ENCODE measurements at regions not wholly inside any gene's neighbourhood (a gene's known extent, or its start where the extent isn't known, plus 50 kb on each side); places are given as distances from the start of the nearest gene placed in this dataset.
A peak's percentile ranks its signal among the peaks of the same experiment; 100 is the strongest.

GRCh38 chr11:92477686-92478085 lies 253.1 kb downstream of the FAT3 start:
- WGBS (ENCODE audit: extremely low coverage, insufficient coverage, insufficient read length): no CpG with 5 or more reads among the region's 3 CpGs
- H2BK5ac ChIP-seq (ENCODE audit: low read depth, low read length, poor library complexity): no peak overlapping the region

GRCh38 chr11:92480499-92480898 lies 255.9 kb downstream of the FAT3 start:
- H4K8ac ChIP-seq (ENCODE audit: low read depth, low read length): no peak overlapping the region
- no peaks in the 10 kb centered on the region for H3K27me3 ChIP-seq (ENCODE audit: insufficient read depth, low read length)
- no peak overlapping the region for H3K4me2 ChIP-seq (ENCODE audit: low read length)
- no peaks in the 10 kb centered on the region for H3K36me3 ChIP-seq (ENCODE audit: control insufficient read depth in 1 of 2, insufficient read depth in 2 of 2, low read length in 2 of 2)
- no peaks in the 10 kb centered on the region for H3K9me3 ChIP-seq (ENCODE audit: insufficient read depth, low read depth, low read length)
- H2BK5ac ChIP-seq (ENCODE audit: low read depth, low read length, poor library complexity): no peak overlapping the region
- no peak for DNase-seq
- no peak overlapping the region for H4K12ac ChIP-seq (ENCODE audit: low read depth, low read length)
- H2BK120ac ChIP-seq (ENCODE audit: insufficient read depth, low read length, poor library complexity): no peak overlapping the region
- no peaks in the 10 kb centered on the region for H3K79me1 ChIP-seq (ENCODE audit: low read length)
- no peak overlapping the region for H3K18ac ChIP-seq (ENCODE audit: low read length)
- no peak overlapping the region for H3K9ac ChIP-seq (ENCODE audit: low read length)
- no peak overlapping the region for H3K14ac ChIP-seq (ENCODE audit: low read length)
- no peak overlapping the region for H3K4me3 ChIP-seq (ENCODE audit: low read depth, low read length)
- no peaks in the 10 kb centered on the region for H3K79me2 ChIP-seq (ENCODE audit: control insufficient read depth, insufficient read depth, low read length, poor library complexity)
- no peak overlapping the region for H2AK5ac ChIP-seq (ENCODE audit: low read length)
- H3K27ac ChIP-seq (ENCODE audit: low read depth, low read length): no peak overlapping the region
- no peak overlapping the region for H3K23ac ChIP-seq (ENCODE audit: low read length)
- no peak overlapping the region for H2BK12ac ChIP-seq (ENCODE audit: low read length)
- no peak overlapping the region for H4K91ac ChIP-seq (ENCODE audit: low read depth, low read length)
- H2AFZ ChIP-seq (ENCODE audit: insufficient read depth, low read length, poor library complexity): no peak overlapping the region
- no peaks in the 10 kb centered on the region for H3K4me1 ChIP-seq (ENCODE audit: control insufficient read depth in 1 of 2, insufficient read depth in 2 of 2, low read length in 2 of 2)
- no peak overlapping the region for H3K4ac ChIP-seq (ENCODE audit: low read depth, low read length)
- no CpG with 5 or more reads among the region's 1 CpG for WGBS (ENCODE audit: extremely low coverage, insufficient coverage, insufficient read length)

More at GRCh38 chr11:92477686-92478085, 253.1 kb downstream of the FAT3 start:
- no peak overlapping the region for H4K12ac ChIP-seq (ENCODE audit: low read depth, low read length)
- H3K79me2 ChIP-seq (ENCODE audit: control insufficient read depth, insufficient read depth, low read length, poor library complexity): no peaks in the 10 kb centered on the region
- no peak overlapping the region for H2BK12ac ChIP-seq (ENCODE audit: low read length)
- H3K4me3 ChIP-seq (ENCODE audit: low read depth, low read length): no peak overlapping the region
- no peak overlapping the region for H3K27ac ChIP-seq (ENCODE audit: low read depth, low read length)
- H3K14ac ChIP-seq (ENCODE audit: low read length): no peak overlapping the region
- peaks cover 2 to 7% of the 10 kb centered on the region in 2 experiments for H3K4me1 ChIP-seq (ENCODE audit: control insufficient read depth in 1 of 2, insufficient read depth in 2 of 2, low read length in 2 of 2)
- no peaks in the 10 kb centered on the region for H3K27me3 ChIP-seq (ENCODE audit: insufficient read depth, low read length)
- H2AK5ac ChIP-seq (ENCODE audit: low read length): no peak overlapping the region
- H2AFZ ChIP-seq (ENCODE audit: insufficient read depth, low read length, poor library complexity): no peak overlapping the region
- H3K18ac ChIP-seq (ENCODE audit: low read length): no peak overlapping the region
- no peak overlapping the region for H3K4ac ChIP-seq (ENCODE audit: low read depth, low read length)
- H3K9ac ChIP-seq (ENCODE audit: low read length): no peak overlapping the region
- H3K36me3 ChIP-seq (ENCODE audit: control insufficient read depth in 1 of 2, insufficient read depth in 2 of 2, low read length in 2 of 2): no peaks in the 10 kb centered on the region
- peak overlapping the region; percentile 61 for H3K23ac ChIP-seq (ENCODE audit: low read length)
- no peak overlapping the region for H2BK120ac ChIP-seq (ENCODE audit: insufficient read depth, low read length, poor library complexity)
- no peaks in the 10 kb centered on the region for H3K79me1 ChIP-seq (ENCODE audit: low read length)
- no peaks in the 10 kb centered on the region for H3K9me3 ChIP-seq (ENCODE audit: insufficient read depth, low read depth, low read length)
- no peak overlapping the region for H3K4me2 ChIP-seq (ENCODE audit: low read length)
- DNase-seq: no peak
- no peak overlapping the region for H4K8ac ChIP-seq (ENCODE audit: low read depth, low read length)
- no peak overlapping the region for H4K91ac ChIP-seq (ENCODE audit: low read depth, low read length)

- Histone ChIP-seq H4K91ac (ENCODE audit: low read depth, low read length) (no peak overlapping the region), H3K36me3 (ENCODE audit: control insufficient read depth in 1 of 2, insufficient read depth in 2 of 2, low read length in 2 of 2) (no peaks in the 10 kb centered on the region), H4K12ac (ENCODE audit: low read depth, low read length) (no peak overlapping the region), H3K27me3 (ENCODE audit: insufficient read depth, low read length) (no peaks in the 10 kb centered on the region), H3K79me1 (ENCODE audit: low read length) (no peaks in the 10 kb centered on the region), H3K14ac (ENCODE audit: low read length) (no peak overlapping the region), H3K18ac (ENCODE audit: low read length) (no peak overlapping the region), H3K4me3 (ENCODE audit: low read depth, low read length) (no peak overlapping the region), H3K9ac (ENCODE audit: low read length) (no peak overlapping the region), H3K9me3 (ENCODE audit: insufficient read depth, low read depth, low read length) (no peaks in the 10 kb centered on the region), H2BK120ac (ENCODE audit: insufficient read depth, low read length, poor library complexity) (no peak overlapping the region), H2BK5ac (ENCODE audit: low read depth, low read length, poor library complexity) (no peak overlapping the region), H3K4me1 (ENCODE audit: control insufficient read depth in 1 of 2, insufficient read depth in 2 of 2, low read length in 2 of 2) (no peaks in the 10 kb centered on the region), H2BK12ac (ENCODE audit: low read length) (no peak overlapping the region), H2AFZ (ENCODE audit: insufficient read depth, low read length, poor library complexity) (no peak overlapping the region), H3K27ac (ENCODE audit: low read depth, low read length) (no peak overlapping the region), H3K4me2 (ENCODE audit: low read length) (no peak overlapping the region), H2AK5ac (ENCODE audit: low read length) (no peak overlapping the region), H3K23ac (ENCODE audit: low read length) (no peak overlapping the region), H4K8ac (ENCODE audit: low read depth, low read length) (no peak overlapping the region), H3K79me2 (ENCODE audit: control insufficient read depth, insufficient read depth, low read length, poor library complexity) (no peaks in the 10 kb centered on the region), H3K4ac (ENCODE audit: low read depth, low read length) (no peak overlapping the region)
- no CpG with 5 or more reads among the region's 7 CpGs for WGBS (ENCODE audit: extremely low coverage, insufficient coverage, insufficient read length)
- no peak for DNase-seq
Measured at GRCh38 chr11:92482492-92483060, 258.0 kb downstream of the FAT3 start.

GRCh38 chr11:92484570-92484969 lies 260.0 kb downstream of the FAT3 start:
- Histone ChIP-seq H3K18ac (ENCODE audit: low read length) (no peak overlapping the region), H3K79me1 (ENCODE audit: low read length) (no peaks in the 10 kb centered on the region), H3K23ac (ENCODE audit: low read length) (no peak overlapping the region), H2AK5ac (ENCODE audit: low read length) (no peak overlapping the region), H3K4me1 (ENCODE audit: control insufficient read depth in 1 of 2, insufficient read depth in 2 of 2, low read length in 2 of 2) (no peaks in the 10 kb centered on the region), H2AFZ (ENCODE audit: insufficient read depth, low read length, poor library complexity) (no peak overlapping the region), H3K4me2 (ENCODE audit: low read length) (no peak overlapping the region), H2BK120ac (ENCODE audit: insufficient read depth, low read length, poor library complexity) (no peak overlapping the region), H4K91ac (ENCODE audit: low read depth, low read length) (no peak overlapping the region), H3K36me3 (ENCODE audit: control insufficient read depth in 1 of 2, insufficient read depth in 2 of 2, low read length in 2 of 2) (no peaks in the 10 kb centered on the region), H3K4me3 (ENCODE audit: low read depth, low read length) (no peak overlapping the region), H3K79me2 (ENCODE audit: control insufficient read depth, insufficient read depth, low read length, poor library complexity) (no peaks in the 10 kb centered on the region), H4K8ac (ENCODE audit: low read depth, low read length) (no peak overlapping the region), H2BK12ac (ENCODE audit: low read length) (no peak overlapping the region), H3K9me3 (ENCODE audit: insufficient read depth, low read depth, low read length) (no peaks in the 10 kb centered on the region), H3K4ac (ENCODE audit: low read depth, low read length) (no peak overlapping the region), H4K12ac (ENCODE audit: low read depth, low read length) (no peak overlapping the region), H3K27me3 (ENCODE audit: insufficient read depth, low read length) (no peaks in the 10 kb centered on the region), H3K9ac (ENCODE audit: low read length) (no peak overlapping the region), H3K27ac (ENCODE audit: low read depth, low read length) (no peak overlapping the region), H3K14ac (ENCODE audit: low read length) (no peak overlapping the region), H2BK5ac (ENCODE audit: low read depth, low read length, poor library complexity) (no peak overlapping the region)
- DNase-seq: no peak
- WGBS (ENCODE audit: extremely low coverage, insufficient coverage, insufficient read length): no CpG with 5 or more reads among the region's 4 CpGs

Data from trophoblast cell (in vitro differentiated cells and primary cell).